Mesenchymal stem cell (in vitro differentiated cells and primary cell): ENCODE measurements at regions not wholly inside any gene's neighbourhood (a gene's known extent, or its start where the extent isn't known, plus 50 kb on each side); places are given as distances from the start of the nearest gene placed in this dataset.

ENCODE experiments used
- DNase-seq: peaks from one replicate; pipeline ENCODE4 v3.0.0-alpha.2; 2013
- H2AFZ ChIP-seq: one replicate; pipeline ENCODE4 v1.6.1; 2013; ENCODE audit warnings: low read depth, mild to moderate bottlenecking, control low read depth, inconsistent platforms, low read length, moderate library complexity
- H2AK5ac ChIP-seq: 2 replicates; pipeline ENCODE4 v1.6.1; 2013; ENCODE audit warnings: low read length, moderate library complexity, mild to moderate bottlenecking, inconsistent platforms; ENCODE audit not compliant: severe bottlenecking
- H2BK120ac ChIP-seq: one replicate; pipeline ENCODE4 v1.6.1; 2013; ENCODE audit warnings: low read depth, mild to moderate bottlenecking, inconsistent platforms, low read length, moderate library complexity
- H2BK12ac ChIP-seq, 2 experiments: one replicate each; pipeline ENCODE4 v1.6.1; 2013; ENCODE audit warnings: inconsistent platforms in 2 of 2, low read length in 2 of 2, mild to moderate bottlenecking in 2 of 2, moderate library complexity in 2 of 2, control low read depth in 1 of 2
- H2BK15ac ChIP-seq: one replicate; pipeline ENCODE4 v1.6.1; 2013; ENCODE audit warnings: mild to moderate bottlenecking, low read depth, inconsistent platforms; ENCODE audit not compliant: poor library complexity, severe bottlenecking
- H2BK5ac ChIP-seq: 2 replicates; pipeline ENCODE4 v1.6.1; 2013; ENCODE audit warnings: low read depth, mild to moderate bottlenecking, low read length, control low read depth, inconsistent platforms; ENCODE audit not compliant: poor library complexity, severe bottlenecking
- H3K14ac ChIP-seq, 2 experiments: one replicate each; pipeline ENCODE4 v1.6.1; 2013; ENCODE audit warnings: inconsistent platforms in 2 of 2, low read length in 2 of 2, control low read depth in 1 of 2, mild to moderate bottlenecking in 1 of 2, moderate library complexity in 1 of 2
- H3K18ac ChIP-seq, 2 experiments: one replicate each; pipeline ENCODE4 v1.6.1; 2013; ENCODE audit warnings: inconsistent platforms in 2 of 2, low read length in 2 of 2, control low read depth in 1 of 2, low read depth in 1 of 2, mild to moderate bottlenecking in 1 of 2
- H3K23ac ChIP-seq, 2 experiments: one replicate each; pipeline ENCODE4 v1.6.1; 2013; ENCODE audit warnings: inconsistent platforms in 2 of 2, low read length in 2 of 2, mild to moderate bottlenecking in 2 of 2, moderate library complexity in 2 of 2, control low read depth in 1 of 2
- H3K27ac ChIP-seq: 2 replicates; pipeline ENCODE4 v1.5.1; 2013; ENCODE audit warnings: mild to moderate bottlenecking, moderate library complexity, low read length, control low read depth, inconsistent platforms; ENCODE audit not compliant: poor library complexity, severe bottlenecking
- H3K27me3 ChIP-seq, 2 experiments: 2 replicates each; pipeline versions ENCODE4 v1.6.1 to v1.7.0; 2013; ENCODE audit warnings: low read length in 2 of 2, mild to moderate bottlenecking in 2 of 2, moderate library complexity in 2 of 2, control low read depth in 1 of 2, inconsistent platforms in 1 of 2; ENCODE audit not compliant: control insufficient read depth in 1 of 2, insufficient read depth in 1 of 2
- H3K36me3 ChIP-seq, 2 experiments: 2 replicates each; pipeline versions ENCODE4 v1.6.1 to v1.7.0; 2013; ENCODE audit warnings: low read length in 2 of 2, control low read depth in 1 of 2, inconsistent platforms in 1 of 2, low read depth in 1 of 2, mild to moderate bottlenecking in 1 of 2; ENCODE audit not compliant: insufficient read depth in 2 of 2, control insufficient read depth in 1 of 2
- H3K4ac ChIP-seq, 2 experiments: one replicate each; pipeline ENCODE4 v1.6.1; 2013; ENCODE audit warnings: inconsistent platforms in 2 of 2, low read length in 2 of 2, mild to moderate bottlenecking in 2 of 2, moderate library complexity in 2 of 2, control low read depth in 1 of 2, low read depth in 1 of 2
- H3K4me1 ChIP-seq: 2 replicates; pipeline ENCODE4 v1.6.1; 2013; ENCODE audit warnings: low read depth, low read length, control low read depth; ENCODE audit not compliant: control insufficient read depth, insufficient read depth
- H3K4me2 ChIP-seq: 2 replicates; pipeline ENCODE4 v1.6.1; 2013; ENCODE audit warnings: low read length, mild to moderate bottlenecking, inconsistent platforms; ENCODE audit not compliant: poor library complexity, severe bottlenecking
- H3K4me3 ChIP-seq, 2 experiments: 2 replicates each; pipeline versions ENCODE4 v1.5.1 to v1.7.0; 2013; ENCODE audit warnings: low read length in 2 of 2, mild to moderate bottlenecking in 2 of 2, control low read depth in 1 of 2, low read depth in 1 of 2; ENCODE audit not compliant: insufficient read depth in 1 of 2
- H3K79me1 ChIP-seq: replicated peaks from 2 replicates; pipeline ENCODE4 v1.6.1; 2013; ENCODE audit warnings: mild to moderate bottlenecking, control low read depth, low read length, inconsistent platforms; ENCODE audit not compliant: poor library complexity, severe bottlenecking
- H3K9ac ChIP-seq: 2 replicates; pipeline ENCODE4 v1.7.0; 2013; ENCODE audit warnings: mild to moderate bottlenecking, low read length, moderate library complexity
- H3K9me3 ChIP-seq: 2 replicates; pipeline ENCODE4 v1.7.0; 2013; ENCODE audit warnings: mild to moderate bottlenecking, low read length; ENCODE audit not compliant: control insufficient read depth
- H4K8ac ChIP-seq: one replicate; pipeline ENCODE4 v1.6.1; 2013; ENCODE audit warnings: inconsistent platforms, mild to moderate bottlenecking, low read length, moderate library complexity
- H4K91ac ChIP-seq: one replicate; pipeline ENCODE4 v1.6.1; 2013; ENCODE audit warnings: mild to moderate bottlenecking, low read length, inconsistent platforms
- WGBS: methylation state at CpG from one replicate; pipeline ENCODE4 v1.1.7; 2013; ENCODE audit warnings: mixed read lengths; 5-methylcytosine and 5-hydroxymethylcytosine counted together

GRCh38 chr7:110308791-110309190 is 782.1 kb upstream of the LRRN3 start:
- Histone ChIP-seq H3K4me1 (peaks cover 2% of the 10 kb centered on the region), H3K4me2 (no peak overlapping the region), H3K27me3 (no peaks in the 10 kb centered on the region), H3K36me3 (no peaks in the 10 kb centered on the region), H2BK15ac (peak overlapping the region; percentile 5), H2BK12ac (peak overlapping the region in 1 of 2 experiments; percentile 45), H3K9ac (no peak overlapping the region), H4K91ac (no peak overlapping the region), H3K79me1 (no peaks in the 10 kb centered on the region), H3K18ac (peak overlapping the region; percentile 34 to 37), H2BK120ac (peak overlapping the region; percentile 64), H3K9me3 (peaks cover 4% of the 10 kb centered on the region), H3K14ac (no peak overlapping the region), H3K4ac (peak overlapping the region in 1 of 2 experiments; percentile 1), H2AK5ac (no peak overlapping the region), H3K23ac (no peak overlapping the region), H2BK5ac (no peak overlapping the region), H3K27ac (no peak overlapping the region), H2AFZ (no peak overlapping the region), H3K4me3 (no peak overlapping the region), H4K8ac (no peak overlapping the region)
- WGBS, result 61% methylated on average over 3 of the region's 5 CpGs
- no peak for DNase-seq

- H3K4me3 ChIP-seq, result no peak overlapping the region
- H2AFZ ChIP-seq, result no peak overlapping the region
- H3K14ac ChIP-seq, result no peak overlapping the region
- no peaks in the 10 kb centered on the region for H3K36me3 ChIP-seq
- peaks cover 4% of the 10 kb centered on the region for H3K9me3 ChIP-seq
- H3K18ac ChIP-seq, result no peak overlapping the region
- no peak overlapping the region for H2BK15ac ChIP-seq
- peak overlapping the region; percentile 61 for H3K27ac ChIP-seq
- H3K23ac ChIP-seq, result no peak overlapping the region
- H3K79me1 ChIP-seq, result no peaks in the 10 kb centered on the region
- no peak overlapping the region for H4K91ac ChIP-seq
- peak; percentile 51 for DNase-seq
- no peak overlapping the region for H2BK120ac ChIP-seq
- H2BK5ac ChIP-seq, result no peak overlapping the region
- H2AK5ac ChIP-seq, result no peak overlapping the region
- H3K27me3 ChIP-seq, result no peaks in the 10 kb centered on the region
- H3K4me1 ChIP-seq, result peaks cover 2% of the 10 kb centered on the region
- no peak overlapping the region for H3K4me2 ChIP-seq
- H2BK12ac ChIP-seq, result no peak overlapping the region
- no peak overlapping the region for H3K4ac ChIP-seq
- no peak overlapping the region for H4K8ac ChIP-seq
- no peak overlapping the region for H3K9ac ChIP-seq
Measured at GRCh38 chr7:110309941-110310340, 781.0 kb upstream of the LRRN3 start.

- Histone ChIP-seq H3K23ac (no peak overlapping the region), H3K14ac (no peak overlapping the region), H3K4me1 (peaks cover 2% of the 10 kb centered on the region), H3K36me3 (no peaks in the 10 kb centered on the region), H3K9ac (no peak overlapping the region), H3K27me3 (no peaks in the 10 kb centered on the region), H2BK5ac (no peak overlapping the region), H3K79me1 (no peaks in the 10 kb centered on the region), H2AFZ (no peak overlapping the region), H3K27ac (no peak overlapping the region), H3K4me2 (no peak overlapping the region), H3K9me3 (peaks cover 2% of the 10 kb centered on the region), H2BK15ac (no peak overlapping the region), H2BK12ac (peak overlapping the region; percentile 12 to 87), H2AK5ac (peak overlapping the region; percentile 61), H3K4ac (no peak overlapping the region), H3K4me3 (no peak overlapping the region), H3K18ac (peak overlapping the region in 1 of 2 experiments; percentile 40), H4K91ac (peak overlapping the region; percentile 66), H2BK120ac (no peak overlapping the region), H4K8ac (no peak overlapping the region)
- WGBS, result 84% methylated on average over 2 of the region's 3 CpGs
- no peak for DNase-seq
Measured at GRCh38 chr7:110311556-110311955, 779.4 kb upstream of the LRRN3 start.

GRCh38 chr7:110317541-110318265 is 773.2 kb upstream of the LRRN3 start:
- Histone ChIP-seq H3K4me3 (no peak overlapping the region), H2BK15ac (no peak overlapping the region), H2BK12ac (no peak overlapping the region), H3K4me2 (no peak overlapping the region), H3K27ac (peak overlapping the region; percentile 63), H3K23ac (no peak overlapping the region), H2AK5ac (no peak overlapping the region), H2AFZ (no peak overlapping the region), H3K4me1 (no peaks in the 10 kb centered on the region), H4K91ac (no peak overlapping the region), H4K8ac (no peak overlapping the region), H3K14ac (no peak overlapping the region), H3K18ac (peak overlapping the region in 1 of 2 experiments; percentile 24), H2BK120ac (peak overlapping the region; percentile 77), H3K27me3 (no peaks in the 10 kb centered on the region), H3K36me3 (no peaks in the 10 kb centered on the region), H3K9me3 (peaks cover 11% of the 10 kb centered on the region), H3K79me1 (no peaks in the 10 kb centered on the region), H3K4ac (no peak overlapping the region), H3K9ac (no peak overlapping the region), H2BK5ac (no peak overlapping the region)
- DNase-seq, result peak; percentile 72
- 4% methylated on average over 1 of the region's 2 CpGs for WGBS
